K562 (cell line): ENCODE measurements at regions not wholly inside any gene's neighbourhood (a gene's known extent, or its start where the extent isn't known, plus 50 kb on each side); places are given as distances from the start of the nearest gene placed in this dataset.
A peak's percentile ranks its signal among the peaks of the same experiment; 100 is the strongest.

Experiments used
- ATAC-seq: fragments of 200-7000 bp; cut with Tn5 transposase; 3 replicates; pipeline ENCODE4 v1.9.1; 2020; ENCODE audit warnings: moderate library complexity
- BruUV-seq: library from RNA; stranded (reverse); fragments of 400-500 nt; replicated peaks from 2 replicates; lab custom pipeline; 2021; lab: Mats Ljungman, UMichigan
- CTCF ChIA-PET: fragments of 300-600 bp; formaldehyde crosslinking; extraction: SDS; loops from one replicate; lab custom pipeline; 2021; ENCODE audit warnings: low intra/inter-chr PET ratio; lab: Yijun Ruan, JAX
- POLR2A ChIA-PET: fragments of 300-600, 350-650 bp; sonication (Branson Sonifier 250); formaldehyde crosslinking; extraction: SDS; loops from one replicate; lab custom pipeline; 2021; ENCODE audit warnings: antibody characterized with exemption, inconsistent platforms; lab: Yijun Ruan, JAX
- DNase-seq, 4 experiments: peaks; one replicate each; pipeline versions ENCODE4 v3.0.0 to v3.0.0-alpha.2; 2011 to 2018; ENCODE audit warnings: low spot score in 3 of 4, mixed read lengths in 3 of 4; ENCODE audit errors: extremely low read depth in 1 of 4
- FAIRE-seq: peaks from 2 replicates; lab custom pipeline; 2011; peaks lifted over from hg19 to GRCh38; lab: Jason Lieb, UNC
- H2AFZ ChIP-seq: 2 replicates; pipeline ENCODE4 v1.6.0; 2011; ENCODE audit warnings: low read depth, low read length, control low read depth, inconsistent platforms
- H3K27ac ChIP-seq: fragments of 200-600 bp; 3 replicates; pipeline ENCODE4 v1.8.0; 2011; ENCODE audit warnings: low read depth, mild to moderate bottlenecking, control low read depth, inconsistent platforms, low read length, moderate library complexity, mixed read lengths; ENCODE audit errors: extremely low read depth
- H3K27me3 ChIP-seq, 2 experiments: fragments of 300-600 bp in 1 of 2; 2 replicates in 1 of 2; 3 replicates in 1 of 2; pipeline versions ENCODE4 v1.6.0 to v1.8.0; 2011; ENCODE audit warnings: inconsistent platforms in 2 of 2, low read length in 2 of 2, mild to moderate bottlenecking in 1 of 2, mixed read lengths in 1 of 2, moderate library complexity in 1 of 2; ENCODE audit not compliant: control insufficient read depth in 2 of 2, insufficient read depth in 2 of 2
- H3K36me3 ChIP-seq: fragments of 300-600 bp; 3 replicates; pipeline ENCODE4 v1.8.0; 2011; ENCODE audit warnings: mild to moderate bottlenecking, low read length, inconsistent platforms; ENCODE audit not compliant: control insufficient read depth, insufficient read depth
- H3K4me1 ChIP-seq, 2 experiments: fragments of 200-600 bp in 1 of 2; replicated peaks in 1 of 2; 2 replicates in 1 of 2; 3 replicates in 1 of 2; pipeline versions ENCODE4 v1.5.1 to v1.8.0; 2011; ENCODE audit warnings: inconsistent platforms in 2 of 2, low read length in 2 of 2, mild to moderate bottlenecking in 1 of 2, mixed read lengths in 1 of 2, moderate library complexity in 1 of 2; ENCODE audit not compliant: control insufficient read depth in 2 of 2, insufficient read depth in 2 of 2
- H3K4me2 ChIP-seq: 2 replicates; pipeline ENCODE4 v1.6.1; 2011; ENCODE audit warnings: low read length, control low read depth, inconsistent platforms, mixed read lengths; ENCODE audit not compliant: insufficient read depth
- H3K4me3 ChIP-seq: fragments of 200-600 bp; sonication (generic), shearing (Covaris generic); 2 replicates; pipeline ENCODE4 v1.5.1; 2016; ENCODE audit warnings: control low read depth, inconsistent platforms
- H3K79me2 ChIP-seq: fragments of 200-600 bp; 3 replicates; pipeline ENCODE4 v1.8.0; 2011; ENCODE audit warnings: low read length, inconsistent platforms; ENCODE audit not compliant: control insufficient read depth, insufficient read depth
- H3K9ac ChIP-seq, 2 experiments: 2 replicates each; pipeline versions ENCODE4 v1.6.0 to v1.6.1; 2011; ENCODE audit warnings: low read depth in 2 of 2, low read length in 2 of 2, control low read depth in 1 of 2, inconsistent platforms in 1 of 2, mild to moderate bottlenecking in 1 of 2, mixed read lengths in 1 of 2; ENCODE audit not compliant: insufficient read depth in 1 of 2
- H3K9me1 ChIP-seq: one replicate; pipeline ENCODE4 v1.6.0; 2011; ENCODE audit warnings: inconsistent platforms, mild to moderate bottlenecking, low read length, moderate library complexity; ENCODE audit not compliant: control insufficient read depth, insufficient read depth
- H3K9me3 ChIP-seq: replicated peaks from 2 replicates; pipeline ENCODE4 v1.5.1; 2011; ENCODE audit warnings: low read depth, low read length, inconsistent platforms; ENCODE audit not compliant: control insufficient read depth, insufficient read depth
- H4K20me1 ChIP-seq: replicated peaks from 2 replicates; pipeline ENCODE4 v1.6.1; 2011; ENCODE audit warnings: low read length, inconsistent platforms, mixed read lengths; ENCODE audit not compliant: control insufficient read depth, insufficient read depth
- HNRNPH1 ChIP-seq: fragments of 200-400 bp; formaldehyde crosslinking; optimal IDR thresholded peaks from 2 replicates; pipeline ENCODE3; 2017; ENCODE audit warnings: low read depth, mild to moderate bottlenecking, low read length, moderate library complexity
- POU5F1 ChIP-seq: fragments of 150-350 bp; IDR thresholded peaks from 2 replicates; pipeline ENCODE4 v1.6.1; 2014; ENCODE audit warnings: borderline replicate concordance, low read length, low read depth, mild to moderate bottlenecking; ENCODE audit not compliant: partially characterized antibody
- ZNF121 ChIP-seq: sonication (generic); formaldehyde crosslinking; conservative IDR thresholded peaks from 2 replicates; pipeline ENCODE4 v1.8.0; 2022; ENCODE audit warnings: missing genetic modification reagents
- ZNF134 ChIP-seq: fragments of 250-450 bp; sonication (Bioruptor Pico); conservative IDR thresholded peaks from 2 replicates; pipeline ENCODE4 v1.4.0; 2020
- ZNF609 ChIP-seq: sonication (generic); formaldehyde crosslinking; IDR thresholded peaks from 2 replicates; pipeline ENCODE4 v1.8.1; 2023; ENCODE audit warnings: missing genetic modification reagents, mild to moderate bottlenecking, borderline replicate concordance
- WGBS: fragments of 100-300 bp; shearing (Covaris generic); methylation state at CpG from one replicate; pipeline ENCODE4 v1.1.6; 2016; ENCODE audit warnings: low coverage, mixed read lengths; ENCODE audit not compliant: insufficient coverage; ENCODE audit errors: missing lambda C conversion rate; 5-methylcytosine and 5-hydroxymethylcytosine counted together
- in situ Hi-C: fragments of 300-500 bp; cut with MboI; formaldehyde crosslinking; loops from 4 replicates; pipeline ENCODE4 v1.15.0; 2018; ENCODE audit warnings: inconsistent platforms, mixed read lengths
- intact Hi-C: fragments of 100-400 bp; cut with micrococcal nuclease; formaldehyde crosslinking; loops from 2 replicates; pipeline ENCODE4 v1.14.2; 2022

GRCh38 chr11:69894648-69895047 lies 75.4 kb upstream of the FGF3 start:
- no TSS peak for BruUV-seq
- H3K4me1 ChIP-seq = peaks cover 0 to 11% of the 10 kb centered on the region in 2 experiments; a peak in 1 of 5 replicates
- FAIRE-seq = no peak
- no peak for DNase-seq
- intact Hi-C loops (no loop called here), in situ Hi-C loops (no loop called here)
- ChIA-PET CTCF (interaction anchor here (0.6 kb wide), 1 partner anchor 202 kb away, joined by 3 read pairs; no protein-coding TSS in a partner anchor), POLR2A (interaction anchor here (0.8 to 1.1 kb wide), 2 partner anchors 10 to 13 kb away, joined by 3 to 4 read pairs; no protein-coding TSS in a partner anchor)
- H3K4me3 ChIP-seq = no peak overlapping the region
- no peak overlapping the region for H3K4me2 ChIP-seq
- peaks cover 32 to 65% of the 10 kb centered on the region in 2 experiments; a peak in 3 of 5 replicates for H3K27me3 ChIP-seq
- TF ChIP-seq ZNF134 (CRISPR knock-in tag) (peak; percentile 64), ZNF121 (CRISPR knock-in tag) (no peak)
- H2AFZ ChIP-seq = no peak overlapping the region
- no peak overlapping the region for H3K27ac ChIP-seq
- no peaks in the 10 kb centered on the region for H3K79me2 ChIP-seq
- 5% methylated on average over 8 of the region's 8 CpGs for WGBS
- H3K9me1 ChIP-seq = no peaks in the 10 kb centered on the region
- no peak overlapping the region for H3K9ac ChIP-seq
- no peaks in the 10 kb centered on the region for H3K36me3 ChIP-seq
- H4K20me1 ChIP-seq = peaks cover 7% of the 10 kb centered on the region; the same call in 1 of the 2 replicates
- no peaks in the 10 kb centered on the region for H3K9me3 ChIP-seq
- no peak for ATAC-seq

- DNase-seq = no peak
- no peak overlapping the region for H3K27ac ChIP-seq
- BruUV-seq = no TSS peak
- ATAC-seq = no peak
- TF ChIP-seq POU5F1 (no peak), ZNF609 (CRISPR knock-in tag) (no peak), HNRNPH1 (no peak)
- TF ChIP-seq, all 486 proteins: peak for 0
- Histone ChIP-seq H3K79me2 (no peaks in the 10 kb centered on the region), H3K4me2 (no peak overlapping the region), H3K4me1 (peaks cover 3 to 16% of the 10 kb centered on the region in 2 experiments; a peak in 2 of 5 replicates), H4K20me1 (peaks cover 5% of the 10 kb centered on the region; the same call in 1 of the 2 replicates), H3K27me3 (peaks cover 29 to 52% of the 10 kb centered on the region in 2 experiments; a peak in 3 of 5 replicates), H3K9ac (no peak overlapping the region), H3K36me3 (no peaks in the 10 kb centered on the region), H3K4me3 (no peak overlapping the region), H3K9me3 (no peaks in the 10 kb centered on the region), H2AFZ (no peak overlapping the region), H3K9me1 (no peaks in the 10 kb centered on the region)
- intact Hi-C loops = no loop called here
- POLR2A ChIA-PET = no interaction called here
- CTCF ChIA-PET = no interaction called here
- in situ Hi-C loops = no loop called here
- no peak for FAIRE-seq
Observed at GRCh38 chr11:69896250-69896649, 77.0 kb upstream of the FGF3 start.
